Endothelial cell of umbilical vein (primary cell): ENCODE measurements at regions not wholly inside any gene's neighbourhood (a gene's known extent, or its start where the extent isn't known, plus 50 kb on each side); places are given as distances from the start of the nearest gene placed in this dataset.

Experiments
- BruUV-seq: library from RNA; stranded (reverse); fragments of 400-500 nt; replicated peaks from 2 replicates; lab custom pipeline; 2021; lab: Mats Ljungman, UMichigan
- CTCF ChIA-PET: fragments of 300-600, 350-600 bp; sonication (Branson Sonifier 250); formaldehyde crosslinking; loops from one replicate; lab custom pipeline; 2021; ENCODE audit warnings: antibody characterized with exemption, inconsistent platforms; lab: Charles Lee
- POLR2A ChIA-PET: fragments of 300-600, 350-600 bp; sonication (Branson Sonifier 250); formaldehyde crosslinking; loops from one replicate; lab custom pipeline; 2021; ENCODE audit warnings: antibody characterized with exemption, inconsistent platforms; lab: Charles Lee
- DNase-seq: peaks from one replicate; pipeline ENCODE4 v3.0.0-alpha.2; 2011; ENCODE audit warnings: low read depth, low spot score
- FAIRE-seq: peaks from 2 replicates; lab custom pipeline; 2011; peaks lifted over from hg19 to GRCh38; lab: Jason Lieb, UNC
- H2AFZ ChIP-seq: 2 replicates; pipeline ENCODE4 v1.6.0; 2012; ENCODE audit warnings: low read depth, low read length, control low read depth, inconsistent platforms
- H3K27ac ChIP-seq: 2 replicates; pipeline ENCODE4 v1.5.1; 2011; ENCODE audit warnings: low read depth, mild to moderate bottlenecking, control low read depth, low read length, moderate library complexity; ENCODE audit not compliant: insufficient read depth
- H3K27me3 ChIP-seq, 2 experiments: 2 replicates each; pipeline versions ENCODE4 v1.6.0 to v1.6.1; 2011; ENCODE audit warnings: low read length in 2 of 2, mixed read lengths in 1 of 2; ENCODE audit not compliant: control insufficient read depth in 2 of 2, insufficient read depth in 2 of 2
- H3K36me3 ChIP-seq, 2 experiments: 2 replicates in 1 of 2; 3 replicates in 1 of 2; pipeline ENCODE4 v1.5.1; 2011; ENCODE audit warnings: low read length in 2 of 2, mild to moderate bottlenecking in 1 of 2, moderate library complexity in 1 of 2; ENCODE audit not compliant: control insufficient read depth in 2 of 2, insufficient read depth in 2 of 2; ENCODE audit errors: extremely low read depth in 1 of 2
- H3K4me1 ChIP-seq: 3 replicates; pipeline ENCODE4 v1.5.1; 2011; ENCODE audit warnings: mild to moderate bottlenecking, low read length; ENCODE audit not compliant: control insufficient read depth, insufficient read depth; ENCODE audit errors: extremely low read depth
- H3K4me2 ChIP-seq: 2 replicates; pipeline ENCODE4 v1.6.1; 2011; ENCODE audit warnings: low read length, control low read depth, mixed read lengths; ENCODE audit not compliant: insufficient read depth
- H3K4me3 ChIP-seq, 3 experiments: fragments of 200-600 bp in 1 of 3; sonication (generic), shearing (Covaris generic) in 1 of 3; replicated peaks in 1 of 3; 2 replicates each; pipeline ENCODE4 v1.5.1; 2011 to 2016; ENCODE audit warnings: control low read depth in 3 of 3, low read length in 3 of 3, mild to moderate bottlenecking in 2 of 3, inconsistent platforms in 1 of 3, low read depth in 1 of 3, moderate library complexity in 1 of 3; ENCODE audit not compliant: insufficient read depth in 1 of 3
- H3K79me2 ChIP-seq: 2 replicates; pipeline ENCODE4 v1.6.0; 2012; ENCODE audit warnings: low read length, inconsistent platforms; ENCODE audit not compliant: control insufficient read depth, insufficient read depth
- H3K9ac ChIP-seq: replicated peaks from 2 replicates; pipeline ENCODE3; 2011; ENCODE audit warnings: low read length, control low read depth; ENCODE audit not compliant: insufficient read depth; ENCODE audit errors: extremely low read depth
- H3K9me1 ChIP-seq: replicated peaks from 3 replicates; pipeline ENCODE4 v1.6.0; 2011; ENCODE audit warnings: mild to moderate bottlenecking, low read length; ENCODE audit not compliant: control insufficient read depth, insufficient read depth; ENCODE audit errors: extremely low read depth
- H3K9me3 ChIP-seq: replicated peaks from 2 replicates; pipeline ENCODE4 v1.5.1; 2012; ENCODE audit warnings: low read length, inconsistent platforms; ENCODE audit not compliant: control insufficient read depth, insufficient read depth
- H4K20me1 ChIP-seq: replicated peaks from 2 replicates; pipeline ENCODE3; 2011; ENCODE audit warnings: mild to moderate bottlenecking, low read length; ENCODE audit not compliant: control insufficient read depth, insufficient read depth; ENCODE audit errors: extremely low read depth
- EZH2 ChIP-seq: IDR thresholded peaks from 2 replicates; pipeline ENCODE4 v1.6.1; 2012; ENCODE audit warnings: borderline replicate concordance, low read depth, mild to moderate bottlenecking, moderate library complexity, low read length, inconsistent platforms; ENCODE audit not compliant: severe bottlenecking
- FOS ChIP-seq: IDR thresholded peaks from 2 replicates; pipeline ENCODE4 v1.6.1; 2011; ENCODE audit warnings: mild to moderate bottlenecking, low read length, moderate library complexity, borderline replicate concordance; ENCODE audit not compliant: insufficient read depth
- GATA2 ChIP-seq: IDR thresholded peaks from 2 replicates; pipeline ENCODE4 v1.7.0; 2011; ENCODE audit warnings: low read depth, mild to moderate bottlenecking, moderate library complexity, mixed read lengths, low read length; ENCODE audit not compliant: insufficient read length, insufficient read depth
- JUN ChIP-seq: IDR thresholded peaks from 2 replicates; pipeline ENCODE4 v1.6.1; 2011; ENCODE audit warnings: borderline replicate concordance, low read depth; ENCODE audit not compliant: insufficient read length, insufficient read depth
- MYC ChIP-seq: IDR thresholded peaks from one replicate; pipeline ENCODE4 v1.6.1; 2011; ENCODE audit warnings: mild to moderate bottlenecking, low read depth, low read length
- POLR2A ChIP-seq: IDR thresholded peaks from 2 replicates; pipeline ENCODE4 v1.6.1; 2012; ENCODE audit warnings: low read depth, mild to moderate bottlenecking, control low read depth, low read length
- POLR2AphosphoS5 ChIP-seq: IDR thresholded peaks from 2 replicates; pipeline ENCODE4 v1.6.1; 2012; ENCODE audit warnings: low read depth, mild to moderate bottlenecking, control low read depth, low read length, moderate library complexity; ENCODE audit not compliant: insufficient read depth
- dilution Hi-C: fragments of 300-500 bp; cut with MboI; formaldehyde crosslinking; loops from one replicate; pipeline ENCODE4 v1.15.0; 2019; ENCODE audit warnings: low sequenced_read_pairs; ENCODE audit not compliant: extremely low pct_ligation_motif_present
- intact Hi-C: fragments of 100-400 bp; cut with micrococcal nuclease; formaldehyde crosslinking; loops from one replicate; pipeline ENCODE4 v1.10.0; 2022
- TF ChIP-seq, protein P1 (sequence below): IDR thresholded peaks from 2 replicates; pipeline ENCODE4 v1.6.1; 2011; ENCODE audit not compliant: insufficient read depth, insufficient read length
- TF ChIP-seq, protein P2 (sequence below), 2 donors: IDR thresholded peaks; 1 replicate in 1 of 2; 2 replicates in 1 of 2; pipeline ENCODE4 v1.5.1; 2011; ENCODE audit warnings: low read length in 2 of 2, mild to moderate bottlenecking in 2 of 2, moderate library complexity in 2 of 2, control low read depth in 1 of 2, inconsistent platforms in 1 of 2, low read depth in 1 of 2; ENCODE audit not compliant: insufficient read depth in 1 of 2; ENCODE audit errors: extremely low read depth in 1 of 2

DNA sequence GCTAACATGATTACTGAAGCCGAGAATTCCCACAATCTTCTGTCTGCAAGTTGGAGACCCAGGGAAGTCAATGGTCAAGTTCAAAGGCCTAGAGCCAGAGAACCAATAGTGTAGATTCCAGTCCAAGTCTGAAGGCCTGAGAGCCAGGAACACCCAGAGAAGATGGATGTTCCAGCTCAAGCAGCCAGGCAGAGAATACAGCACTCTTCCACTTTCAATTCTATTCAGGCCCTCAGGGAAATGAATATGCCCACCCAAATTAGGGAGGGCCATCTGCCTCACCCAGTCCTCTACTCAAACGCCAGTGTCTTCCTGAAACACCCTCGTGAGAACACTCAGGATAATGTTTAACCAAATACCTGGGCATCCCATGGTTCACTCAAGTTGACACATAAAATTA, 123.5 kb downstream of the THBS2 start:
- no peak for TF ChIP-seq JUN
- no peak for TF ChIP-seq EZH2
- TF ChIP-seq, protein P1, sequence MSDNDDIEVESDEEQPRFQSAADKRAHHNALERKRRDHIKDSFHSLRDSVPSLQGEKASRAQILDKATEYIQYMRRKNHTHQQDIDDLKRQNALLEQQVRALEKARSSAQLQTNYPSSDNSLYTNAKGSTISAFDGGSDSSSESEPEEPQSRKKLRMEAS = no peak
- TF ChIP-seq POLR2AphosphoS5 = no peak
- ChIA-PET CTCF (no interaction called here), POLR2A (no interaction called here)
- Histone ChIP-seq H2AFZ (no peak overlapping the region), H3K36me3 (no peaks in the 10 kb centered on the region), H3K4me2 (no peak overlapping the region), H3K9ac (no peak overlapping the region), H3K4me1 (no peaks in the 10 kb centered on the region), H3K27me3 (no peaks in the 10 kb centered on the region), H3K27ac (no peak overlapping the region), H3K79me2 (no peaks in the 10 kb centered on the region), H3K9me3 (peaks cover 2% of the 10 kb centered on the region), H4K20me1 (no peaks in the 10 kb centered on the region), H3K4me3 (no peak overlapping the region), H3K9me1 (no peaks in the 10 kb centered on the region)
- intact Hi-C loops = no loop called here
- FAIRE-seq (no peak), DNase-seq (no peak)
- no TSS peak for BruUV-seq
- dilution Hi-C loops = no loop called here

DNA sequence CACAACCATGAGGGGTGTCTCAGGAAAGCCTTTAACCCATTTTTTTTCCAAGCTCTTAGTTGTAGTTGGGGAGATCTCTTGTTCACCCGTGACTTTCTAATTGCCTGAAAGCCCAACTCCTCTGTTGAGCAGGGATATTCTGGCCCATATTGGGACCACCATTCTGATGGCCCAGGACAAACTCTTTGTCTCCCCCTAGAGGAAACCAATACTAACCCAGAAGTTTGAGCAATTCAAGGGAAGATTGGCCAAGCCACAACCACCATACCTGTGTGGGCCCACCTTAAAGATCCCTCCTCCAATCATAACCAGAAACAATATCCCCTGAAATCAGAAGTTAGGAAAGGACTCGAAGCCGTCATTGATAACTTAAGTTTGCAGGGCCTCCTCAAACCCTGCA, 132.6 kb downstream of the THBS2 start:
- POLR2A ChIA-PET = no interaction called here
- dilution Hi-C loops = no loop called here
- BruUV-seq = no TSS peak

More for the DNA sequence above, 132.6 kb downstream of the THBS2 start:
- intact Hi-C loops = no loop called here
- H3K9me3 ChIP-seq = peaks cover 5% of the 10 kb centered on the region
- H3K27ac ChIP-seq = no peak overlapping the region
- no peak overlapping the region for H2AFZ ChIP-seq
- no peaks in the 10 kb centered on the region for H3K4me1 ChIP-seq
- FAIRE-seq (no peak), DNase-seq (no peak)
- no peaks in the 10 kb centered on the region for H4K20me1 ChIP-seq
- TF ChIP-seq POLR2A (no peak), GATA2 (no peak), EZH2 (no peak), MYC (no peak), POLR2AphosphoS5 (no peak), JUN (no peak), FOS (no peak)
- TF ChIP-seq, protein P2, sequence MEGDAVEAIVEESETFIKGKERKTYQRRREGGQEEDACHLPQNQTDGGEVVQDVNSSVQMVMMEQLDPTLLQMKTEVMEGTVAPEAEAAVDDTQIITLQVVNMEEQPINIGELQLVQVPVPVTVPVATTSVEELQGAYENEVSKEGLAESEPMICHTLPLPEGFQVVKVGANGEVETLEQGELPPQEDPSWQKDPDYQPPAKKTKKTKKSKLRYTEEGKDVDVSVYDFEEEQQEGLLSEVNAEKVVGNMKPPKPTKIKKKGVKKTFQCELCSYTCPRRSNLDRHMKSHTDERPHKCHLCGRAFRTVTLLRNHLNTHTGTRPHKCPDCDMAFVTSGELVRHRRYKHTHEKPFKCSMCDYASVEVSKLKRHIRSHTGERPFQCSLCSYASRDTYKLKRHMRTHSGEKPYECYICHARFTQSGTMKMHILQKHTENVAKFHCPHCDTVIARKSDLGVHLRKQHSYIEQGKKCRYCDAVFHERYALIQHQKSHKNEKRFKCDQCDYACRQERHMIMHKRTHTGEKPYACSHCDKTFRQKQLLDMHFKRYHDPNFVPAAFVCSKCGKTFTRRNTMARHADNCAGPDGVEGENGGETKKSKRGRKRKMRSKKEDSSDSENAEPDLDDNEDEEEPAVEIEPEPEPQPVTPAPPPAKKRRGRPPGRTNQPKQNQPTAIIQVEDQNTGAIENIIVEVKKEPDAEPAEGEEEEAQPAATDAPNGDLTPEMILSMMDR (IDR thresholded peaks at IDR 0.05; ENCODE audit: extremely low read depth in 1 of 2, insufficient read depth in 1 of 2, low read depth in 1 of 2, low read length in 2 of 2) = no peak
- TF ChIP-seq, protein P1 = no peak
- CTCF ChIA-PET = no interaction called here
- no peak overlapping the region for H3K4me2 ChIP-seq
- H3K4me3 ChIP-seq = no peak overlapping the region
- H3K9me1 ChIP-seq = no peaks in the 10 kb centered on the region
- H3K79me2 ChIP-seq = no peaks in the 10 kb centered on the region
- H3K27me3 ChIP-seq = no peaks in the 10 kb centered on the region
- H3K36me3 ChIP-seq = no peaks in the 10 kb centered on the region
- no peak overlapping the region for H3K9ac ChIP-seq
